ENCODE measurements at regions not wholly inside any gene's neighbourhood (a gene's known extent, or its start where the extent isn't known, plus 50 kb on each side); places are given as distances from the start of the nearest gene placed in this dataset.
"Not testable (repeated sequence)": the region's sequence is repeated elsewhere in the genome, so short reads cannot be mapped to it uniquely, and the experiment has no call there.

DNA sequence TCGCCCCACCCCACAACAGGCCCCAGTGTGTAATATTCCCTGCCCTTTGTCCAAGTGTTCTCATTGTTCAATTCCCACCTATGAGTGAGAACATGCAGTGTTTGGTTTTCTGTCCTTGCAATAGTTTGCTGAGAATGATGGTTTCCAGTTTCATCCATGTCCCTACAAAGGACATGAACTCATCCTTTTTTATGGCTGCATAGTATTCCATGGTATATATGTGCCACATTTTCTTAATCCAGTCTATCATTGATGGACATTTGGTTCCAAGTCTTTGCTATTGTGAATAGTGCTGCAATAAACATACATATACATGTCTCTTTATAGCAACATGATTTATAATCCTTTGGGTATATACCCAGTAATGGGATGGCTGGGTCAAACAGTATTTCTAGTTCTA is 132.7 kb downstream of the SNX10 start:
- not testable (repeated sequence) for DNase-seq

DNA sequence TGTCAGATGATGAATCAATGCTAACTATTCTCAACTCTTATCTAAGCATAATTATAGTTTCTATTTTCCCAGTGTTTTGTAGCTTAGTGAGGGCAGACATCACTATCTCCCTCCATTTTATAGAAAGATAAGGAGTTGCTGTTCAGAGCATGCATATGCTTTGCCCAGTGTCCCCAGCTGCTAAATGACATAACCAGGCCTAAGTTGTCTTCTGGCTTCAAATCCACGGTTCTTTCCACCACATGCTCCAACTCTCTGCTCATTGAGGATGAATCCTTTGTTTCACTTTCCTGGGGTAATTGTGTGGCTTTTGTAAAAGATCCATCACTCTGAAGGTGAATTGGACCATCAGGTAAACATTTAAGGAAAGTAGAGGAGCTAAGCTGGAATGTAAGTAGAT is 134.0 kb downstream of the SNX10 start:
- DNase-seq = no peak

DNA sequence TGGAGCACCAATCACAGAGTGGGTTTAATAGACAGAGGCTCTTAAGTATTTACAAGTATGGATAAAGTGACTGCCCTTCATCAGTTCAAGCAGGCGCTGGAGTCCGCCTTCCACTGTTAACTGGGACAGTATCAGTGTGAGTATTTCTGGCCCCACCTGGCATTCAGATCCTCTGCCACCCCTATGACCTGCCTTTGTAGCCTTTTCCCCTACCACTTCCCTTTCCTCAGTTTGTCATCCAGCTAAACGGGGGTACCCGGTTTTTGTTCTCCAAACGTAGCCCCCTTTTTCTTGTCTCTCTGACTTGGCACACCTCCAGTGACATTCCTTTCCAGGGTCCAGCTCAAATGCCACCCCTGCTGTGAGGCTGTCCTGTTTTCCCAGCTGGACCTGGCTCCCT is 134.4 kb downstream of the SNX10 start:
- no peak for DNase-seq

DNA sequence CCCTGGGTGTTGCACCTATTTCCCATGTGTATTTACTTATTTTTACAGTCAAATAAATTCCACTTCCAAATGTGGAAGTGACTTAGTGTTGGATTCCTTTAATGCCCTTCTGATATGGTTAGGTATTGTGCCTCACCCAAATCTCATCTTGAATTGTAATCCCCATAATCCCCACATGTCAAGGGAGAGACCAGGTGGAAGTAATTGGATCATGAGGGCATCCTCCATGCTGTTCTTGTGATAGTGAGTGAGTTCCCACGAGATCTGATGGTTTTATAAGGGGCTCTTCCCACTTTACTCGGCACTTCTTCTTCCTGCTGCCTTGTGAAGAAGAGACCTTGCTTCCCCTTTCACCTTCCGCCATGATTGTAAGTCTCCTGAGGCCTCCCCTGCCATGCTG is 136.9 kb downstream of the SNX10 start:
- DNase-seq = no peak

DNA sequence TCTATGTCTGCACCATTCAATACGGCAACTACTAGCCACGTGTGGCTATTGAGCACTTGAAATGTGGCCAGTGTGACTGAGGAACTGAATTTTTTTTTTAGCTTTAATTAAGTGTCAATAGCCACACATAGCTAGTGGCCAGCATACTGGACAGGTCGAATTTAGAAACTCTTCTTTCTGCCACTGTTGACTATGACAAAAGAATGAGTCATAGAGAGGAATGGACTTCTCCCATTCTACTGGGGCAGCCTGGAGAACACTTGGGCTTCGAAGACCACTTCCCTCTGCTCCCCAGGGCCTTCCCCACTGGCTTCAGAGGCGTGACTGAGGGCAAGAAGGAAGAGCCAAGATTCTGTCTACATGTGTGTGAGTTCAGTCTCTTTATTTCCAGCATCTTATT is 137.5 kb downstream of the SNX10 start:
- DNase-seq = no peak

DNA sequence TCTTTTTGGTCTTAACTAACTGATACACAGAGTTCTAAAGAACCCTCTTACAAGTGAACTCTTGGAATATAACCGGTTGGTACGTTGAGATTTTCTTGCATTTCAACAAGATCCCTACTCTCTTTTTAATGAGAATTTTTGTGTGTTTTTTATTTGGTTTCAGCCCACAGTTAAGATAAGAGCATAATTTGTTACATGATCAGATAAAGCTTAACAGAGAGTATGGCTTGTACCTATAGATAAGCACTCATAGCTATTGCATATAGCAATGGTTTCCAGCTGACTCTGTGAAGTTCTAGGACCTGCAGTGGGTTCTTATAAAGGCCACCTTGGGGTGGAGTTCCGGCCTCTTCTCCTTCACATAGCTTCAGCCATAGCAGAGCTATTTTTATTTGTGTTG is 143.3 kb downstream of the SNX10 start:
- DNase-seq = no peak

DNA sequence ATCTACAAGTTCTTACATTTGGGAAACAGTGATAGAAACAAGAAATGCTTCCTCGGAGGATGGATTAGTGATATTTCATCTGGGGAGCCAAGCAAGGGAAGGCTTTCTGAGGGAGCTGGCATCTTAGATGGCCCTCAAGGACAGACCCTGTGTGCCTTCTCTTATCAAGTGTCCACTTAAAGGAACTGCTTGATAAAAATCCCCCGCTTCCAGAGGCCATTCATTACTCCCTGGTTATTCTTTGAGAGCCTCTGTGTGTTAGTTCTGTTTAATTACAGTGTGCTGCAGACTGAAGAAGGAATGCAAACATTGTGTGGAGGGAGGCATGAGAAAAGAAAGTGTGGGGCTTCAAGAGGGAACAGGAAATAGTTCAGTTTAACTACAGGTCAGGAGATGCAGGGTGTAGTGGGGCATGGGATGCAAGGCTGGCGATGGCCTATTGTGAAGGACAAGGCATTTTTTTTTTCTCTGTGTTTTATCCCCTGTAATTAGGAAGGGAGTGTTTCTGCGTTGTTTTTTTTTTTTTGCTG is 145.4 kb downstream of the SNX10 start:
- no peak for DNase-seq

DNA sequence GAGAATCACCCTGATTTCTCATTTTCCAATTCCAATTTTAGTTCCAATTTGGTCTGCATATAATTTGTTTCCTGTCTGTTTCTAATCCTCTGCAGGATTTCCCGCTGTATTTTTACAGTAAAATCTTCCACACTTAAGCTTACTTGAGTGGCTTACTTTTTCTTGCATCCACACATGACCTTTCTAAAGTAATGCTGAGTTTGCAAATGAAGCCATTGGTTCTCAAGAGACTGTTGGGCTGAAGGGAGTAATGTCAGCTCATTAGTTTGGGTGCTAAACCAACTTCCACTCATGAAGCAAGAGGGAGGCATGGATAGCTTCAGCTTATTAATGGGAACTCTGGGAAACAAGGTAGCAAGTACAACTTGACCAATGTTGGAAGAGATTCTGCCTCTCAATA is 146.4 kb downstream of the SNX10 start:
- no peak for DNase-seq

DNA sequence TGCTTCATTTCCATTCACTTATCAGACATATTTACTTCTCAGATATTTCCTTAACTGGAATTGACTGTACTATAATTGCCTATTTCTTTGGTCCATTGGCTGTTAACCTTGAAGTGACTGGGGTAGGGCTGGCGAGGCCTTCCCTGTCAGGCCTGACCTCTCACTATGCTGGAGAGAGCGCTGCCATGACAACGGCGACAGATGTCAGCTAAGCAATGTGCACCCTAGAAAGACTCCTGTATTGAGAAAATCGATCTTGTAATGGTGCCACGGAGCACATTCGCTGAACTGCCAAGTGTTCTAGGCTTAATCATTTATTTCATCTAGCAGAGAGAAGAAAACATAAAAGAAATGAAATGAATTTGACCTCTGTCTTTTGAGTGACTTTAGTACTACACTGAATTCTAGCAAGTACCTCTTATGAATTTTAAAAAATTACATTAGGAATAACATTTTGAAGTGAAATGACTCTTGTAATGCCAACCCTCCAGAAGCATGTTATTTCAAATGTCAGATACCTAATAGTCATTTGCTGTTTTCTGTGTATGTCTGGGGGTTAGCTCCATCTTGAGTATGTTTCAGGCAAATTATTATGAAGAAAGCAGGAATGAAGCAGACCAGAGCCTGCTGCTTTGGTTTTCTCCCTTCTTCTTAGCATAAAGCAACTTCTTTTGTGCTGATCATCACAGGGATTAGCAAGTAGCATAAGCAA is 148.0 kb downstream of the SNX10 start:
- no peak for DNase-seq

DNA sequence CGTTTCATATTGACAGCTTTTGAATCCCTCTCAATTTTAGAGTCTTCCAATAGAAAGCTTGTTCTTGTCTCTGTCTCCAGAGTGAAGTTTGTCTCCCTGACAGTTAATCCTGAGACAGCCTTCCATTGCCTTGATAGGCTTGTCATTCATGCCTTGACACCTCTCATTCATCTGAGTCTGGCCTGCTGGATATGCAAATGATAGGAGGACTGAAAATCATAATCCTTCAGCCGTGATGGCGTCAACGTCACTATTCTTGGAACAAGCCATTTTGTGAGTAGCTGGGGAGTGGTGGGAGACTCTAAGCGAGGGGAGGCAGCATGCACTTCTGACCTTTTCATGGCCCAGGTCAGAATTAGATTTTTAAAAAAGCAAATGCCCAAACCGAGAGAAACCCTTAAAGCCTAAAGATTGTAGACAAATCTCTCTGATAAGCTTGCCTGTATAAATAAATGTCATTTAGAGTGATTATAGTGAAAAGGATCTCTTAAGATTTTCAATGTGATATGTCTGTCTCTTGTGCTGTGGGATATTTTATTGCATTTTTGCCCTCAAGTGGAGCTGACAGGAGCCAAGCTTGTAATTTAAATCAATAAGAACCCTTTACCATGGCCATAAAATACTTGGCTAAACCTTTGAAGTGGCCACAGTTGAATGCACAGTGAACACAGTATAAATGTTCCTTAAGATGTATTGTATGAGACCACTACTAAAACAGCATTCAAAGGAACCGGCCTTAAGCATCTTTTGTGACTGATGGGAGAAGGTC is 148.8 kb downstream of the SNX10 start:
- DNase-seq = no peak

DNA sequence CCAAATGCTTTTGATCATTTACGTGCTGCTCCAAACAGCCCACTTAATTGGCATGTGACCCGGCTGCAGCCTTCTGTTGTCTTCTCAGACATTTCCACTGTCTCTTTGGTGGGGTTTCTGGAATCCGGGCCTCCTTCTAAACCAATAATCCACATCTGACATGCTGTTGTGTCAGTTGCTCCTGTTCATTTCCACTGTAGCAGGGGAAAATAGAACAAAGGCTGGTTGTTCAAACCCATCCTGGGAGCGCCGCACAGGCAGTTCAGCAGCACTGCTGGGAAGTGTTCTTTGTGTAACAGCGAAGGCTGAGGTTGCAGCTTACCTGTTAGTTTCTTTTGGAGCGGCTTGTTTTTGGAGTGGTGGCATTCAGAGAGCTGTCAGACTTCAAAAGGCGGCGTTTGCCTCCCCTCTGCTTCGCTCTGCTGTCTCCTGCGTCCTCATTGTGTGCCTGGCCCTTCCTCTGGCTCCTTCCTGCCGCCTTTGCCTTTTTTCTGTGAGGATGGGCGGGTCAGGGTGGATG is 149.4 kb downstream of the SNX10 start:
- DNase-seq = no peak

DNA sequence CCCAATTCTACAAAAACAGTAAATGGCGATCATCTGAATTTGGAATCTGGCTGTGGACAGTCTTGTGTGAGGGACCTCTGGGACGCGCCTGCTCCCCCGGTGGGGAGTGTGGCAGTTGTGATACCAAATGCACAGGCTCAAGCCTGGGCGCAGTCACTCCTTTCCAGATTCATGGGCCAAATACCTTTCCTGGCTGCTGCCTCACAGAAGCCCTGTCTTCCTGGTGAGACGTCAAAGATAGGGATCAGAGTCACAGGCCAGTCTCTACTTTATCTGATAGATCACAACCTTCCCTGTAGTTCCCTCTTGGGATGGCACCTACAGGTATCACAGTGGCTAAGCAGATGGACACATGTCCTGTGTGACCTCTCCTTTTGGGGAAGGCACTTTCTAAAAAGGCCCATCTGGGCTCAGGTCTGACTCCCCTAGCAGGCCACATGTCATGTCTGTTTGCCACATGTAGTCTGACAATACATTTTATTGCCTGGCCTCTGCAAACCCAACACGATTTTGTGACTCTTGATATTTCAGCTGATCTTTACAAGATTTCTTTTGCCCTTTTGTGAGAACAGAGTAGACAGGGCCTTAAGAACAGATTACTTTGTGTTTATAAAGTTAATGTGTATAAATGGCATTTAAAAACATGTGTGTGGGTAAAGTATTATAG is 150.1 kb downstream of the SNX10 start:
- no peak for DNase-seq

DNA sequence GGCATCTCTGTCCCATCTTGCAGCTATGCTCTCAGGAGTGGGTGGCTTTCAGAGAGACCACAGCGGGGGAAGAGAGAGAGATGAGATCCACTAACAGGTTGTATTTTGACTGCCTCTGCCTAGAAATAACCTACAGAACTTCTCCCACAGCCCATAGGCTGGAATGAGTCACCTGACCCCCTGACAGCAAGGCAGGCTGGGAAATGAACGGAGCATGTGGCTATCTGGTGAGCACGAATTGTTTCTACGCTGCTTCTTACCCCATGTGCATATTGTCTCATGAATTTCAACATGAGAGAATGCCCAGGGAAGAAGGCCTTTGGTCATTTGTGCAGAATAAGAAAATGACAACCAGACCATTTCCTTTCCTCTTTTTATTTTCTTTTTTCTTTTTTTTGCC is 151.3 kb downstream of the SNX10 start:
- no peak for DNase-seq

DNA sequence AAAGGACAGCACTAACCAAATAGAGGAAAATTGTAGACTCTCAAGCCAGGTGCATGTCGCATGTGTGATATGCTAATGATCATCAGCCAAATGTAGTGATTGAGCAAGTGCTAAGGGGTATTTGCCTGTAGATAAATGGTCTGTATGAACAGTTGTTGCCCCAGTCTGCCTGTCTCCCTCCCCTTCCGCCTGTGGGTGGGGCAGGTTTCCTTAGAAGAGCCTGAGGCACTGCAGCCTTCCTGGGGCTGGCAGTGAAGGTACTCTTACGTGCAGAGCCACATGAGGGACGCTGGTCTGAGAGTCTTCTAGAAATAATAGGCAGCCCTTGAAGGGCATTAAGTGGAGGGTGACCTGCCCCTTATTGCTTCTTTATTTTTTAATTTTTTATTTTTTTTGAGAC is 152.1 kb downstream of the SNX10 start:
- DNase-seq = no peak

DNA sequence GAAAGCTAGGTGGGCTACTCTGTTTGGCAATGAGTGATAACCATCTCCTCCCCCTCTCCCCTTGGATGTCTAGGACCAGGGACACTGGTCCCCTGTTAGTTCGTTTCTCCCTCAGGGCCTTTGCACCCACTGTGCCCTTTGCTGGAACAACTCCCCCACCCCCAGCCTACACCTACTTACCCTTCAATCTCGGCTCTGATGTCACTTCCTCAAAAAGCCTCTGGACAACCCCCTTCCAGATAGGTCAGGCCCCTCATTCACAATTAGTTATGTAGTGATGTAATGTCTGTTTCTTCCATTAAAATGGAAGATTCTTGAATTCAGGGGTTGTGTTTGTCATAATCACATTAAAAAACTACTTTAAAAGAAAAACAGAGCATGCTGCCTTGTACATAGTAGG is 152.9 kb downstream of the SNX10 start:
- no peak for DNase-seq

DNA sequence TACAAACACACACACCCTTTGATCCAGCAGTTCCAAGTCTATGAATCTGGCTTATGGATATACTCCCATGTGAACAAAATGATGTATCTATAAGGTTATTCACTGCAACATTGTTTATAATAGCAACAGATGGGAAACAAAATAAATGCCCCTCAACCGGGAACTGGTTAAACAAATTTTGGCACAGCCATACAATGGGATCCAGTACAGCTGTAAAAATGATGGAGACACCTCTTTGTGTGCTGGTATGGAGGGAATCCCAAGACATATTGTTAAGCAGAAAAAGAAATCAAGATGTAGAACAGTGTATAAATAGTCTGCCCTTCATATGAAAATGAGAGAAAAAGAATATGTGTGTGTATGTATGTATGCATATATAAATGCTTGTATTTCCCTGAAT is 155.5 kb downstream of the SNX10 start:
- DNase-seq = no peak

DNA sequence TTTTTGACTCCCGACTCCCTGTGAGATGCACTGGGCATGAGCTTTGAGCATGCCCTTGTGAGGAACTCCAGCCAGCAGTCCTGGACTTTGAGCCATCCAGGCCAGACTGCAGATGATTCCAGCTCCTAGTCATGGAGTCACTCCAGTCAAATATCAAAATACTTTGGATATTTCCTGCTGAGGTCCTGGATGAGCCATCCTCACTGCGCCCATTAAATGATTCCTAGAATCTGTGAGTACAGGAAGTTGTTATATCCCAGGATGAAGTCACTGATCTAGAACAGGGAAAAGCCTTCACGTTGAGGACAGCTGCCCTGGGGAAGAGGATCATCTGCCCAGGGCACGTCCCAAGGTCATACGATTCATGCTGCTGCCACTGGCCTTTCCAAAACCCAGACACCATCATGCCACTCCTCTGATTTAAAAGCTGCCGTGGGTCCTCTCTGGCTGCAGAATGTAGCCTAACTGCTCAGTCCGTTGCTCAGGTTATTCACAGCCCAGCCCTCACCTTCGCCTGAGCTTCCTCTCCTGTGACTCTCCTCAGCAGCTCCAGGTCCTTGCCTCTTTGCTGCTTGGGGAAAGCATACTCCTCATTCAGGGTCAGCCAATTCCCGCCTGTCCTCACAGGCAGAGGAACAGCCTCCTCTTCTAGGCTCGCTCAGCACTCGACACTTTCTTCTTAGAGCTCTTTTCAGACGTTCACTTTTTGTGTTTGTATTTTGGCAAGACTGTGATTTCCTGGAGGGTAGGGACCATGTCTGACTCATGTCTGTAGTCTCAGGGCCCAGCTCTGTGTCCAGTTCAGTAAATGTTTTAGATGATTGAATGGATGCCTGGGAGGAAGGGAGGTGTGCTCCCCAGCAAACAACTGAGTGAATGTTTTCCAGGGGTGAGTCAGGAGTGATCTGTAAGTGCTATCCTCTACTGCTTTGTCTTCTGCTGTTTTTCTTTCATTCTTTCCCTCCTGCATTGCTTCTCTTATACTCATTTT is 157.8 kb downstream of the SNX10 start:
- DNase-seq = no peak

DNA sequence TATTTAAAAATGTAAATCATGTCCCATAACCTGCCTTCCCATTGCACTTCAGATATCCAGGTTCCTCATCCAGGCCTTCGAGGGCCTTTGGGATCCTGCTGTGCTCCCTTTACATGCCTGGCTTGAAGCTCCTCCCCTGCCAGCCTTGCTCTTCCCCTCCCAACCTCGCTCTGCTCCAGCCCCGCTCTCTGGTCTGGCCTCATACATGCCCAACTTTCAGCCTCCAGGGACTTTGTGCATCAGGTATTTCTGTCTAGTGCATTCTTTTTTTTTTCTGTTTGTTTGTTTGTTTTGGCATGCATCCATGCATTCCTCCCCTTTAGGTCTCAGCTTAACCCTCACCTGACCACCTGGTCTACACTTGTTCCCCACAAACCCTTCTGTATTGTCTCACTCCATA is 160.3 kb downstream of the SNX10 start:
- DNase-seq = no peak

DNA sequence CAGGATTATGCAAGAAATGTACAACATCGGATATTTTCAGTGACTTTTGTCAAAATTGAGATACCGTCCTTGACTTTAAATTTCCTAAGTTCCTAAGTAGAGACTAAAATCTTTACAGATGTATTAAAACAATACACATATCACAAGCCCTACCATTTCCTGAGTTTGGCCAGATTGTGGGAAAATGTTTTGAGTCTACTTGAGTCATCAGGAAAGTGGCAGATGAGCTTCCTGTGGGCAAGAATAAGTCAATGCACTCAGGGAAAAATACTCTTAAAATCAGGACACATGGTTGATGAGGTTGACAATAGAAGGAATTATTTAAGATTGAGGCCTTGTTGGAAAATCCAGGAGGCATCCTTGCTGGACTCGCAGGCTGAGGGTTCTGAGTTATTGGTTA is 162.5 kb downstream of the SNX10 start:
- no peak for DNase-seq

DNA sequence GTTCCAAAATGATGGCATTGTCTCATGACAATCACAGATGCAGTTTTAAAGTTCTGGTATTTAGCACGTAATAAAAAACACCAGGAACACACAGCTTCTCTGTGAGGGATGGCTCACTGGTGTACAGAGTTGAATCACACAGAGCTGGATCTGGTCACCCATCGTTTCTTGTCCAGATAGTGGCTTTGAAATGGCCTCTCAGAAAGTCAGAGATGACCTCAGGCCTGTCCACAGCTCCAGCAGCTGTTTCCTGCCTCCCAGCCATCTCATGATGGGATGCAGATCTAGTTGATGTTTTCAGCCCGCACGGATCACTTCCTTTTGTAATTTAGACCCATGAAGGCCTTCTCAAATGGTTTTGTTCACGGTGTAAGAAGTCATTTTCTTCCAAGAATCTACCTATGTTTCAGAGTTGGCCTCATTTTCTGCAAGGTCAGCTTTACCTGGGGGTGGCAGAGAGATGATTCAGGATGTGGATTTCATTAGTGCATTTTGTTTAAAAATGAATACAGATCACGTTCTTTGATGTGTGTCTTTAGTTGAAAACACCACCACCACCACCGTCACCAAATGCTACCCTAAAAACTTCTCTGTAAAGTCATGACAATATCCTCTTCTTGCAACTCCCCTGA is 166.2 kb downstream of the SNX10 start:
- DNase-seq = no peak

DNA sequence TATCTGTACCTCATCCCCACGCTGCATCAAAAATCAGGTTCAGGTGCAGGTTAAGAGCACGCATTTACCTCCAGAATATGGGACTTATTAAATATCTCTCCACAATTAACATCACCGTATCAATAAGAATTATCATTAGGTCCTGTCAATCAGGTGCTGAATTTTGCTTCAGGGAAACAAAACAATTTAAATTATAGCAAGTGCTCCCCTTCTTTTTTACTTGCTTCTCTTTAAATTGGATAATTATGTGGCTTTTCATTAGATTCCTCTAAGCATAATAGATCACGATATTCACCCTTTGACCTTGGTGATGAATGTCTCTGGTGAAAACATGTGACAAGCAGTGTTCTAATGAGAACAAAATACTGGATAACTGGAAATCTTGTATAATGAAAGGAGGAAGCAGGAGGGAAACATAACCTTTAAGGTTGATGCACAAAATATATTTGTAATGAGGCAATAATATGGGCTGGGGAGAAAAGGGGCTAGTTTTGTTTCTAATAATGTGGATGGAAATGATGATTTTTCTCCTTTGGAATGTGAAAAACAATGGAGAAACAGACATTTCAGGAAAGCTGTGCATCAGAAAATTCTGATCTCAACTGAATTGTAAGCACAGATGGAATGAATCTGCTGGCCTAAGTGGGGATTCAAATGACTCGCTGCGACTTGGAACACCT is 166.9 kb downstream of the SNX10 start:
- no peak for DNase-seq
